Cardiac muscle cell (in vitro differentiated cells and primary cell): ENCODE measurements at regions not wholly inside any gene's neighbourhood (a gene's known extent, or its start where the extent isn't known, plus 50 kb on each side); places are given as distances from the start of the nearest gene placed in this dataset.

Source experiments
- DNase-seq, 2 donors: peaks; one replicate each; pipeline versions ENCODE4 v3.0.0 to v3.0.0-alpha.2; 2010 to 2017; ENCODE audit warnings: low read depth in 1 of 2, low spot score in 1 of 2
- H3K27ac ChIP-seq: fragments of 200-600 bp; sonication (generic); 2 replicates; pipeline ENCODE4 v1.5.1; 2016
- H3K27me3 ChIP-seq: fragments of 200-600 bp; sonication (generic); 2 replicates; pipeline ENCODE4 v1.6.0; 2016; ENCODE audit warnings: control low read depth
- H3K36me3 ChIP-seq: fragments of 200-600 bp; sonication (generic); 2 replicates; pipeline ENCODE4 v1.5.1; 2016; ENCODE audit warnings: control low read depth
- H3K4me1 ChIP-seq: fragments of 200-600 bp; sonication (generic); 2 replicates; pipeline ENCODE4 v1.8.1; 2017; ENCODE audit warnings: low read depth, mild to moderate bottlenecking, mixed run types
- H3K4me3 ChIP-seq: fragments of 200-600 bp; sonication (generic); 2 replicates; pipeline ENCODE4 v1.5.1; 2016; ENCODE audit warnings: mild to moderate bottlenecking
- H3K9me3 ChIP-seq: fragments of 200-600 bp; sonication (generic); 2 replicates; pipeline ENCODE4 v1.5.1; 2017; ENCODE audit warnings: low read depth, mild to moderate bottlenecking, control low read depth
- CTCF ChIP-seq: IDR thresholded peaks from 2 replicates; pipeline ENCODE4 v1.5.1; 2012; ENCODE audit warnings: low read depth, mild to moderate bottlenecking, low read length

GRCh38 chr10:33805831-33806230, 471.4 kb upstream of the NRP1 start:
- Histone ChIP-seq H3K4me1 (peaks cover under 1% of the 10 kb centered on the region), H3K4me3 (no peak overlapping the region), H3K36me3 (no peaks in the 10 kb centered on the region), H3K27ac (no peak overlapping the region), H3K9me3 (no peaks in the 10 kb centered on the region), H3K27me3 (no peaks in the 10 kb centered on the region)
- no peak for TF ChIP-seq CTCF
- peak in 1 of 2 donors; percentile 22 for DNase-seq

DNA sequence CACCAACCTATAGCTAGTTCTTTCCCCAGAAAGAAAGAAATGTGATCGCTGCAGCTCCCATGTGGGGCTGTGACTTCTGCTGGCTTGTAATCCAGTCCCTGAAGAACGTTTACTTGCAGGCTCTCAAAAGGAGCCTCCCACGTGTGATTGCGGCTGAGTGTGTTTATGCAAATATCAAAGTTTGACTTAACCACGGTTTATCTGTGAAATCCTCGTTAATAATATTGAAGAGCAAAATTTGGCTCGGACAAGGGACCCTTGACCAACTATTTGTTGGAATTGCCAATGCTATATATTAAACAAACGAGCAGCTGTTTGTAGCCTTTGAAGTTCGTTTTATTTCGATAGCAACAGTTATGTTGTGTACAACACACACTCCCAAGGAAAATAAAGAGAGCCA, 470.1 kb upstream of the NRP1 start:
- no peaks in the 10 kb centered on the region for H3K9me3 ChIP-seq
- no peak for DNase-seq
- no peaks in the 10 kb centered on the region for H3K27me3 ChIP-seq
- H3K4me3 ChIP-seq = no peak overlapping the region
- H3K27ac ChIP-seq = no peak overlapping the region
- H3K36me3 ChIP-seq = no peaks in the 10 kb centered on the region
- no peak for TF ChIP-seq CTCF
- H3K4me1 ChIP-seq = peaks cover 8% of the 10 kb centered on the region

DNA sequence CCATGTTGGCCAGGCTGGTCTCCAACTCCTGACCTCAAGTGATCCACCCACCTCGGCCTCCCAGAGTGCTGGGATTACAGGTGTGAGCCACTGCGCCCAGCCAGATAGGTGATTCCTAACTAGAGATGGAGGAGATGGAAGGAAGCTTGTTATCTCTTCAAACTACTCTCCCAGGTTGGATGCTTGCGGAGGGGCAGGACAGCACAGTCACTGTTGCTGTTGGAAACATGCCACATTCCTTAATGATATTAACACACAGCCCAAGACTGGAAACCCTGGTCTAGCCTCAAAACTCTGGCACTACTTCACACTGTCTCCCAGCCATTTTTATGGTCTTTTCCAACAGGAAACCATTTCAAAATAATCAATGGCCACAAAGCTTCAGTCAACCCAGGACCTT, 468.8 kb upstream of the NRP1 start:
- Histone ChIP-seq H3K4me1 (peaks cover 12% of the 10 kb centered on the region), H3K9me3 (no peaks in the 10 kb centered on the region), H3K27me3 (no peaks in the 10 kb centered on the region), H3K4me3 (no peak overlapping the region), H3K27ac (no peak overlapping the region), H3K36me3 (no peaks in the 10 kb centered on the region)
- TF ChIP-seq CTCF = no peak
- DNase-seq = peak in 1 of 2 donors; percentile 53

DNA sequence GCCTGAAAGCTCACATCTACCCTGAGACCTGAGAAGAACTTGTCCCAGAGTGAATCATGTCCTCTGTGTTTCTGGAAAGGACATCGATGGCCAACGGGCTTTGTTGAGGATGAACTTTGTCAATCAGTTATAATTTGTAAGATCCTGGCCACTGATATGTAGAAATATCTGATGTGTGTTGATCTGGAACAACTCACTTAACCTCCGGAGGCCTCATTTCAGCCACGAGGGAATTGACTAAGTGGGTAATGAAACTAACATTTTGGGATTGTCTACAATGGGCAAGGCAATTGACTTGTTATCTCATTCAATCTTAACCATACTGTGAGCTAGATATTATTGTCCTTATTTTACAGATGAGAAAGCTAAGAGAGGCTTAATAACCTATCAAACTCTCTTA, 468.1 kb upstream of the NRP1 start:
- Histone ChIP-seq H3K36me3 (no peaks in the 10 kb centered on the region), H3K27ac (no peak overlapping the region)
- no peak for DNase-seq

GRCh38 chr10:33801705-33802104, 467.2 kb upstream of the NRP1 start:
- Histone ChIP-seq H3K4me3 (no peak overlapping the region), H3K27me3 (no peaks in the 10 kb centered on the region), H3K9me3 (no peaks in the 10 kb centered on the region), H3K27ac (no peak overlapping the region), H3K4me1 (peaks cover 12% of the 10 kb centered on the region), H3K36me3 (no peaks in the 10 kb centered on the region)
- DNase-seq = no peak
- TF ChIP-seq CTCF = no peak

More for the DNA sequence above, 468.1 kb upstream of the NRP1 start:
- Histone ChIP-seq H3K27me3 (no peaks in the 10 kb centered on the region), H3K4me1 (peaks cover 12% of the 10 kb centered on the region), H3K9me3 (no peaks in the 10 kb centered on the region), H3K4me3 (no peak overlapping the region)
- no peak for TF ChIP-seq CTCF

DNA sequence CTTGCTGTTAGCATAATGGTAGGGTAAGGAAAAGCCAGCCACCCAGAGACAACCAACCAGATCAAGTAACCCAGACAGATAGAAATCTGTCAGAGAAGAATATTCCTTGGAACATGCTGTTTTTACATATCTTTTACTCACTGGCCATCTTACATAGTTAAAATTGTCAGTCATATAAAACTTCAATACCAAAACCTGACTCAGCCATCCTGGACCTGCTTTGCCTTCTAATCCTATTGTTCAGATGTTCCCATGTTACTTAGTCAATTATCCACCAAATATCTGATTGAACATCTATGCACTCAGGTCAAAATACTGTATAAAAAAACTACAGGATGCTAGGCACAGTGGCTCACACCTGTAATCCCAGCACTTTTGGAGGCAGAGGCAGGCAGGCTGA, 466.5 kb upstream of the NRP1 start:
- H3K36me3 ChIP-seq = no peaks in the 10 kb centered on the region
- no peak overlapping the region for H3K4me3 ChIP-seq
- H3K4me1 ChIP-seq = peaks cover 12% of the 10 kb centered on the region
- H3K9me3 ChIP-seq = no peaks in the 10 kb centered on the region
- H3K27me3 ChIP-seq = no peaks in the 10 kb centered on the region
- no peak overlapping the region for H3K27ac ChIP-seq
- TF ChIP-seq CTCF = no peak
- no peak for DNase-seq
